Cardiac fibroblast (primary cell): ENCODE measurements at regions not wholly inside any gene's neighbourhood (a gene's known extent, or its start where the extent isn't known, plus 50 kb on each side); places are given as distances from the start of the nearest gene placed in this dataset.

ENCODE experiments used
- DNase-seq, 2 donors: peaks; one replicate each; pipeline versions ENCODE4 v3.0.0 to v3.0.0-alpha.2; 2010; ENCODE audit warnings: low read depth in 2 of 2
- H3K4me3 ChIP-seq, 2 donors: replicated peaks in 1 of 2; 1 replicate in 1 of 2; 2 replicates in 1 of 2; pipeline ENCODE4 v1.5.1; 2011; ENCODE audit warnings: low read depth in 2 of 2, low read length in 2 of 2, mild to moderate bottlenecking in 2 of 2, moderate library complexity in 1 of 2
- CTCF ChIP-seq: IDR thresholded peaks from one replicate; pipeline ENCODE4 v1.5.1; 2011; ENCODE audit warnings: low read depth, mild to moderate bottlenecking, low read length, inconsistent platforms

GRCh38 chr13:73741111-73741510 lies 393.1 kb downstream of the KLF12 start:
- peak; percentile 9 to 24 for DNase-seq
- no peak for TF ChIP-seq CTCF
- H3K4me3 ChIP-seq, result no peak overlapping the region

GRCh38 chr13:73740666-73741065 lies 393.5 kb downstream of the KLF12 start:
- no peak overlapping the region for H3K4me3 ChIP-seq
- DNase-seq, result peak; percentile 6 to 67
- TF ChIP-seq CTCF, result no peak

- TF ChIP-seq CTCF, result no peak
- DNase-seq, result no peak
- no peak overlapping the region for H3K4me3 ChIP-seq
These were observed 394.8 kb downstream of the KLF12 start for GRCh38 chr13:73739394-73739793.

GRCh38 chr13:73738626-73739025 lies 395.6 kb downstream of the KLF12 start:
- no peak for DNase-seq
- H3K4me3 ChIP-seq, result no peak overlapping the region
- TF ChIP-seq CTCF, result no peak

GRCh38 chr13:73737214-73737613 lies 397.0 kb downstream of the KLF12 start:
- no peak for DNase-seq
- no peak for TF ChIP-seq CTCF
- no peak overlapping the region for H3K4me3 ChIP-seq

GRCh38 chr13:73733706-73734105 lies 400.5 kb downstream of the KLF12 start:
- DNase-seq, result no peak
- H3K4me3 ChIP-seq, result no peak overlapping the region
- no peak for TF ChIP-seq CTCF

- no peak overlapping the region for H3K4me3 ChIP-seq
- no peak for TF ChIP-seq CTCF
- DNase-seq, result no peak
These were observed 401.9 kb downstream of the KLF12 start for GRCh38 chr13:73732350-73732749.
